ENCODE measurements at regions not wholly inside any gene's neighbourhood (a gene's known extent, or its start where the extent isn't known, plus 50 kb on each side); places are given as distances from the start of the nearest gene placed in this dataset.
"Not testable (repeated sequence)": the region's sequence is repeated elsewhere in the genome, so short reads cannot be mapped to it uniquely, and the experiment has no call there.

DNA sequence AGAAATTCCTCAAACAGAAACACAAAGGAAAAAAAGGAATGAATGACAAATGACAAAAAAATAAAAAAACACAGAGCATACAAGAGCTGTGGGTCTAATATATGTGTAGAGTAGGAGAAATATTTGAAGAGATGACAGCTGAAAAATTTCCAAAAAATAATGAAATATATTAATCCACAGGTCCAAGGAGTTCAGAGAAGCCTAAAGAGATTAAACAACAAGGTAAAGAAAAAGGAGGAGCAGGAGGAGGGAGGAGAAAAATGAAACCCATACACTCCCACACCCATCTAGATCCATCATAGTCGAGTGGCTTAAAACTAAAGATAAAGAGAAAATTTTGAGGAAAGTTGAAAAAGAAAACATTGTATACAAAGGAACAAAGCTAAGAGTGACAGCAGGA, 182.4 kb upstream of the MAP3K1 start:
- DNase-seq (ENCODE audit: low spot score): no peak
- TF ChIP-seq CTCF (IDR thresholded peaks at IDR 0.05; ENCODE audit: extremely low read depth, insufficient read depth, missing control alignments): no peak
- in situ Hi-C loops (cut with MboI; ENCODE audit: low pct_unique_long_range_greater_than_20kb, low sequenced_read_pairs, unreplicated experiment): no loop called here

GRCh38 chr5:56632199-56632598, 183.2 kb upstream of the MAP3K1 start:
- no peak for TF ChIP-seq CTCF (IDR thresholded peaks at IDR 0.05; ENCODE audit: extremely low read depth, insufficient read depth, missing control alignments)
- no peak for DNase-seq (ENCODE audit: low spot score)
- in situ Hi-C loops (cut with MboI; ENCODE audit: low pct_unique_long_range_greater_than_20kb, low sequenced_read_pairs, unreplicated experiment): no loop called here

DNA sequence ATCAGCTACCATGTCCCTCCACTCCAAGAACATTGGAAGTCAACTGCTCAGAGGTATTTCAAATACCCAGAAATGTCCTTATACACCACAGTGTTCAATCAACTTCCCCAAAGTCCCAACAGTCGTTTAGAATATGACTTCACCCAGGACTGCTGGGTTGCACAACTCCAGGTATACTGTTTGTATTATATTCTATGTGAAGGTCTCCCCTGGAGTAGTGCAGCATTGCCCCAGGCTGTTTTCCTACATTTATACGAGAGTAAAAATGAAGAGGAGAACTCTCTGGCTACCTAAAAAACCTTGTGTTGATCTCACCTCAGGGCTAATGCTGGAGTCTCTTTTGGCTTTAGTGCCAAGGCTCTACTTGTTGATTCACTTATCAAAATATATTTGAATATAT, 183.6 kb upstream of the MAP3K1 start:
- no peak for DNase-seq (ENCODE audit: low spot score)
- in situ Hi-C loops (cut with MboI; ENCODE audit: low pct_unique_long_range_greater_than_20kb, low sequenced_read_pairs, unreplicated experiment): no loop called here
- TF ChIP-seq CTCF (IDR thresholded peaks at IDR 0.05; ENCODE audit: extremely low read depth, insufficient read depth, missing control alignments): no peak

DNA sequence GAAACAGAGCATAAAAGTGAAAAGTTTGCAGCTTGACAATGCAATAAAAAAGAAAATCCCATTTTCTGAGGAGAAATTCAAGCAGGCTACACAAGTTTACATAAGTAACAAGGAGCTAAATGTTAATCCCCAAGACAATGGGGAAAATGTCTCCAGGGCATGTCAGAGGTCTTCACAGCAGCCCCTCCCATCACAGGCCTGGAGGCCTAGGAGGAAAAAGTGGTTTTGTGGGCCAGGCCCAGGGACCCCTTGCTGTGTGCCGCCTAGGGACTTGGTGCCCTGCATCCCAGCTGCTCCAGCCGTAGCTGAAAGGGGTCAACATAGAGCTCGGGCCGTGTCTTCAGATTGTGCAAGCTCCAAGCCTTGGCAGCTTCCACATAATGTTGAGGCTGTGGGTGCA, 186.7 kb upstream of the MAP3K1 start:
- in situ Hi-C loops (cut with MboI; ENCODE audit: low pct_unique_long_range_greater_than_20kb, low sequenced_read_pairs, unreplicated experiment); DNase-seq (ENCODE audit: low spot score): not testable (repeated sequence)

- in situ Hi-C loops (cut with MboI; ENCODE audit: low pct_unique_long_range_greater_than_20kb, low sequenced_read_pairs, unreplicated experiment): no loop called here
- no peak for DNase-seq (ENCODE audit: low spot score)
- TF ChIP-seq CTCF (IDR thresholded peaks at IDR 0.05; ENCODE audit: extremely low read depth, insufficient read depth, missing control alignments): no peak
These were observed 189.8 kb upstream of the MAP3K1 start for GRCh38 chr5:56625541-56625940.

DNA sequence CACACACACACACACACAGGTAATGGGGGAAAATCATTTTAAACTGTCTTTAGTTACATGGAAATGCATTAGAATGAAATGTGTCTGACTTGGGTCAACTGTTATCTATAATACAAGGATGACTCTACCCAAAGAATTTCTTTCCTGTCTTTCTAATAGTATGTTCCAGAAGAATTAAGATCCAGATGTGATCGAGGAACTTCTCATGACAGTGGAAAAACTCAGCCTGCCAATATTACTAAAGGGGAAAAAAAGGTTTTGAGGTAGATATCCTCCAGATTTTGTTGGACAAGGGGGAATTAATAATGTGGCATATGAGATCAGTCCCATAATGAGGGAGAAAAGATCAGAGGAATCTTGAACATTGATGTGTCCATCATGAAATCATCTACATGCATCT, 190.6 kb upstream of the MAP3K1 start:
- TF ChIP-seq CTCF (IDR thresholded peaks at IDR 0.05; ENCODE audit: extremely low read depth, insufficient read depth, missing control alignments): no peak
- in situ Hi-C loops (cut with MboI; ENCODE audit: low pct_unique_long_range_greater_than_20kb, low sequenced_read_pairs, unreplicated experiment): no loop called here
- DNase-seq (ENCODE audit: low spot score): no peak

DNA sequence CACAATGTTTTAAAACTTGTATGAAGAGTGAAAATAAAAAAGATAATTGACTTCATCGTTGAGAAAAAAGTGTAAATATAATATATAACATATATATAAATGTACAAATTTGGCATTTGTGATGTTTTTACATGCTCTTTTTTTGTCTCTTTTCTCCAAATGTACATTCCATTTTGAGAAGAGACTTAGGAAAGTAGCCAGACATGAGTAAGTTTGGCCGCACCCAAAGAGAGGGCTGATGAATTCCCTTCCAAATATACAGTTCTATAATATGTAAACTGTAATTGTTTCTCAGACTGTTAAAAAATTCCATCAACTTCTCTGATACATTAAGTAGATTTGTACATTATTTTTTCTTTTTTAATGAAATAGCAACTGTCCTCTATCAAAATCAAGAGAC, 193.2 kb upstream of the MAP3K1 start:
- in situ Hi-C loops (cut with MboI; ENCODE audit: low pct_unique_long_range_greater_than_20kb, low sequenced_read_pairs, unreplicated experiment): no loop called here
- DNase-seq (ENCODE audit: low spot score): no peak

More for the DNA sequence above, 193.2 kb upstream of the MAP3K1 start:
- no peak for TF ChIP-seq CTCF (IDR thresholded peaks at IDR 0.05; ENCODE audit: extremely low read depth, insufficient read depth, missing control alignments)

All from GM13977 (cell line).